Esophagus muscularis mucosa (tissue), 3 donors: ENCODE measurements at regions not wholly inside any gene's neighbourhood (a gene's known extent, or its start where the extent isn't known, plus 50 kb on each side); places are given as distances from the start of the nearest gene placed in this dataset.

Source experiments
- CTCF ChIP-seq, 3 experiments: fragments of 200-600 bp in 2 of 3; fragments of 450-650 bp in 1 of 3; sonication (generic) in 2 of 3; IDR thresholded peaks; one replicate each; pipeline ENCODE4 v1.5.1; 2017 to 2019; ENCODE audit warnings: antibody characterized with exemption in 3 of 3, mild to moderate bottlenecking in 2 of 3, moderate library complexity in 1 of 3
- POLR2A ChIP-seq: fragments of 450-650 bp; IDR thresholded peaks from one replicate; pipeline ENCODE4 v1.6.1; 2017; ENCODE audit warnings: antibody characterized with exemption, moderate library complexity, mild to moderate bottlenecking, low read depth
- POLR2AphosphoS5 ChIP-seq, 2 donors: sonication (generic); formaldehyde crosslinking; IDR thresholded peaks; one replicate each; pipeline ENCODE4 v1.6.1; 2017; ENCODE audit warnings: antibody characterized with exemption in 2 of 2

GRCh38 chr2:64812285-64812684 is 158.6 kb upstream of the SERTAD2 start:
- TF ChIP-seq POLR2A = no peak
- no peak for TF ChIP-seq POLR2AphosphoS5 (IDR thresholded peaks at IDR 0.05)
- TF ChIP-seq CTCF (IDR thresholded peaks at IDR 0.05) = no peak
